22Rv1 (cell line): ENCODE measurements at regions not wholly inside any gene's neighbourhood (a gene's known extent, or its start where the extent isn't known, plus 50 kb on each side); places are given as distances from the start of the nearest gene placed in this dataset.

Experiments
- CTCF ChIP-seq: fragments of 450-650 bp; IDR thresholded peaks from 2 replicates; pipeline ENCODE4 v1.5.1; 2017; ENCODE audit warnings: mild to moderate bottlenecking
- ZFX ChIP-seq: fragments of 450-650 bp; IDR thresholded peaks from 2 replicates; pipeline ENCODE4 v1.6.1; 2017; ENCODE audit warnings: antibody characterized with exemption, borderline replicate concordance

GRCh38 chr11:91591021-91591420 is 633.6 kb upstream of the FAT3 start:
- TF ChIP-seq CTCF: no peak
- no peak for TF ChIP-seq ZFX
